HL-60 (cell line): ENCODE measurements at regions not wholly inside any gene's neighbourhood (a gene's known extent, or its start where the extent isn't known, plus 50 kb on each side); places are given as distances from the start of the nearest gene placed in this dataset.

Experiments
- CTCF ChIP-seq: IDR thresholded peaks from one replicate; pipeline ENCODE4 v1.5.1; 2011; ENCODE audit warnings: low read length, control low read depth, inconsistent platforms; ENCODE audit not compliant: insufficient read depth
- GABPA ChIP-seq: IDR thresholded peaks from 2 replicates; pipeline ENCODE4 v1.6.1; 2012; ENCODE audit warnings: low read depth
- POLR2AphosphoS5 ChIP-seq: IDR thresholded peaks from 2 replicates; pipeline ENCODE4 v1.6.1; 2012; ENCODE audit warnings: low read depth
- REST ChIP-seq: IDR thresholded peaks from 2 replicates; pipeline ENCODE4 v1.6.1; 2012; ENCODE audit warnings: low read depth; ENCODE audit not compliant: insufficient replicate concordance

DNA sequence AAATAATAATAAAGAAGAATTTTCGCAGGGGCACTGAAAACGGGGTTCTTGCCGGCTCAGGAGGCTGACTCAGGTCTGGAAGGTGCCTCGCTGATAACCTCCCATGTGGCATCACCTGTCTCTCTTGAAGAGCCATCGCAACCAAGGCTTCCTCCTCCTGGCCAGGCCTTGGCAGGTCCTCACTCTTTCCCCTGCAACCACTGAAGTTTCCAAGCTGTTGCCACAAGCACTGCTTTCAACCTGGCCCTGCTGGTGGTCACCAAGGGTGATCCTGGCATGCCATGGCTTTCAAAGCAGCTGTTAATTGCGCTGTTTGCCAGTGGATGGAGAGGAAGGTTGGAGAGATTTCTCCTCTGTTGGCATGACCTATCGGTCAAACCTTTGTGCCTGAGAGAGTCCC, 163.6 kb upstream of the COPS8 start:
- no peak for TF ChIP-seq CTCF
- no peak for TF ChIP-seq POLR2AphosphoS5
- no peak for TF ChIP-seq REST
- TF ChIP-seq GABPA: no peak
